Activated T-helper 9 cell treated with anti-CD3 and anti-CD28 coated beads, Interleukin-2, amount 50 U/mL, for 16 hours (primary cell): ENCODE measurements at regions not wholly inside any gene's neighbourhood (a gene's known extent, or its start where the extent isn't known, plus 50 kb on each side); places are given as distances from the start of the nearest gene placed in this dataset.
"Not testable (repeated sequence)": the region's sequence is repeated elsewhere in the genome, so short reads cannot be mapped to it uniquely, and the experiment has no call there.

Source experiments
- DNase-seq: peaks from one replicate; pipeline ENCODE4 v3.0.0-alpha.2; 2020; ENCODE audit warnings: low read depth

DNA sequence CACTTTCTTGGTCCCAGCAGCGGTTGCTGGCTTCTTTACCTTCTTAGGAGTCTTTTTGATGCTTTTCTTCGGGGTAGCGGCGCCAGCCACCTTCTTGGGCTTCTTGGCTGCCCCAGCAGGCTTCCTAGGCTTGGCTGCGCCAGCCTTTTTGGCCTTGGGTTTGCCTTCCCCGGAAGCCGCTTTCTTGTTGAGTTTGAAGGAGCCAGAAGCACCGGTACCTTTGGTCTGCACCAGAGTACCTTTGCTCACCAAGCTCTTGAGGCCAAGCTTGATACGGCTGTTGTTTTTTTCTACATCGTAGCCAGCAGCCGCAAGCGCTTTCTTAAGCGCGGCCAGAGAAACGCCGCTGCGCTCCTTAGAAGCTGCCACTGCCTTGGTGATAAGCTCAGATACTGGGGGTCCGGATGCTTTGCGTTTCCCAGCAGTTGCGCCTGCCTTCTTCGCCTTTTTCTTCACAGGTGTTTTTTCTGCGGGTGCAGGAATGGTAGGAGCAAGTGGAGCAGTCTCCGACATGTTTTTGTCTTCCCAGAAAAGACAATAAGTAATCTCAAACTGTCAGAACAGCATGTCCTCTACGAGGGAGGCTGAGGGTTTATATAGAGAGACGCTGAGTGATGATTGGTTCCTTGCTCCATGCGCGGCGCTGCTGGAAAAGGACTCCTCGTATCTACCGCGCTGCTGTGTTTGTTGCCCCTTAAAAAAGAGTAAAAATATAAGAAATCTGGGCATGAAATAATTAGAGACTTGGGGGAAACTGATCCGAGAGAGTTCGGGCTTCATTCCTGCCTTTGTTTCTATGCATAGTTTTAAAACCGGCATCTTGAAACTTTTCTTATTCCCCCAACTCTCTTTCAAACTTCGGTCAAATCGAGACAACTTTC, 130.3 kb upstream of the BTN3A2 start:
- no peak for DNase-seq

DNA sequence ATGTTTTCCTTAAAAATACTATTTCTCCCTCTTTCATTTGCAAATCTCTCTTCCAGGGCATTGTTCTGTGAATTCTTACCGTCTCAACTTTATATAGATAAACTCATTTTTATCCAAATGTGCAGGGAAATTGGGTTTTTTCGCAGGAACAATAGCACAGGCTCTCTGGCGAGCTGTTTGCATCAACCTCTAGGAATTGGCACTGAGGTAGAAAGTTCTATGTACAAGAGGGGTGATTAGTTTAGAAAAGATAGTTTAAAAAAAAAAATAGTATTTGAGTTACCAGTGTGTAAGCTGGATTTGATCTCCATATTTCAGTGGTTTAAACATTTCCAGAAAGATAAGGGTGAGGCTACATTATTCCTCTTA, 129.7 kb upstream of the BTN3A2 start:
- no peak for DNase-seq

- not testable (repeated sequence) for DNase-seq
These were observed 125.6 kb upstream of the BTN3A2 start for GRCh38 chr6:26239415-26239814.

- no peak for DNase-seq
These were observed 124.6 kb upstream of the BTN3A2 start for GRCh38 chr6:26240157-26241032.

DNA sequence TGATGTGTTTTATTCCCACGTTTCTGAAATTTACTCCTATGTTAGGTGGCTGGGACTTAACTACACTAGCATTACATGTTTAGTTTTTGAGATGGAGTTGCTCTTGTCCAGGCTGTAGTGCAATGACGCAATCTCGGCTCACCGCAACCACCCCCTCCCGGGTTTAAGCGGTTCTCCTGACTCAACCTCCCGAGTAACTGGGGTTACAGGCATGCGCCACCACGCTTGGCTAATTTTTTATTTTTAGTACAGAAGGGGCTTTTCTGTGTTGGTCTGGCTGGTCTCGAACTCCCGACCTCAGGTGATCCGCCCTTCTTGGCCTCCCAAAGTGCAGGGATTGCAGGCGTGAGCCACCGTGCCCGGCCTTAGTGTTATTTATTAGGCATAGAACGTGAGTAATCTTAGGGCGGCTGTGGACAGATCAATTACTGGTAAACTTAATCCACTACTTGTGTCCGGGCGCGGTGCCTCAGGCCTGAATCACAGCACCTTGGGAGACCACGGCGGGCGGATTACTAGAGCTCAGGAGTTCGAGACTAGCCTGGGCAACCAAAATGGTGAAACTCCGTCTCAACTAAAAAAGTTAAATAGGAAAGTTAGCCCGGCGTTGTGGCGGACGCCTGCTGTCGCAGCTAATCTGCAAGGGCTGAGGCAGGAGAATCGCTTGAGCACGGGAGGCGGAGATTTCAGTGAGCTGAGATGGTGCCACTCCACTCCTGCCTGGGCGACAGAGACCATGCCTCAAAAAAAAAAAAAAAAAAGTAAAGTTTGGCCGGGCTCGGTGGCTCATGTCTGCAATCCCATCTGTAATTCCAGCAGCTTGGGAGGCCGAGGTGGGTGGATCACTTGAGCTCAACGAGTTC, 123.7 kb upstream of the BTN3A2 start:
- no peak for DNase-seq

DNA sequence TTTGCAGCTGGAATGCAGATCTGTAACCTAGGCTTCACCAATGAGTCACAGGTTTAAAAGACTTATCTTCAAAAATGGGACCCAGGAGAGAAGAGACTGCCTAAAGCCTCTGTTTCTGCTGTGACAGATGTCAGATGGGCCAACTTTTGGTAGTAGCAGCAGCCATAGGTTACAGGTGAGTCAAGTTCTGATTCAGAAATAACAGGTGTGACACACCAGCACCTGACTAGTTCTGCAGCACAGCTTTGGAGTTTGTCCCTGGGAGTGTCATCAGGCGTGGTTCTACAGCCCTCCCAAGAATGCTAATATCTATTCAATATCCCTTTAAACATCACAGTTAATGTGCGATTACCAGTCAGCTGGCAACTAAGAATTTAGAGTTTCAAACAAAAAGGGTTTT, 121.9 kb upstream of the BTN3A2 start:
- no peak for DNase-seq

- DNase-seq, result no peak
These were observed 121.2 kb upstream of the BTN3A2 start for GRCh38 chr6:26243752-26244151.

DNA sequence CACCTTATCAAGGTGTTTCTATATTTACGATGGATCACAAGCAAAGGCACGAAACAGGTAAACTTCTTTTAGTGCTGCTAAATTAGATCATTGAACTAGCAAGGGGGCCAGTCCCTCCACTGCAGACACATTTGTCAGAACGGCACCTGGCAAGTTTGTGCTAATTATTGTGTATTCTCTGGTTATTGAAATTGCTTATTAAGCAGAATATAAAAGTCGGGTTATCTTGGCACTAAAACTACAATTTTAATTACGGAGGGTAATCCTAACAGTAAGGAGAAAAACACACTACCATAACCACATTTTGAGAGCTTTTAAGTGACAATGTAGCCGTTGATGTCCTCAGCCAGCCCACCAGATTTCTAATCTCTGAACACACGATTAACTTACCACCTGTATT, 118.9 kb upstream of the BTN3A2 start:
- no peak for DNase-seq

GRCh38 chr6:26246553-26246952, 118.4 kb upstream of the BTN3A2 start:
- DNase-seq, result no peak

GRCh38 chr6:26249707-26249956, 115.4 kb upstream of the BTN3A2 start:
- DNase-seq, result no peak

DNA sequence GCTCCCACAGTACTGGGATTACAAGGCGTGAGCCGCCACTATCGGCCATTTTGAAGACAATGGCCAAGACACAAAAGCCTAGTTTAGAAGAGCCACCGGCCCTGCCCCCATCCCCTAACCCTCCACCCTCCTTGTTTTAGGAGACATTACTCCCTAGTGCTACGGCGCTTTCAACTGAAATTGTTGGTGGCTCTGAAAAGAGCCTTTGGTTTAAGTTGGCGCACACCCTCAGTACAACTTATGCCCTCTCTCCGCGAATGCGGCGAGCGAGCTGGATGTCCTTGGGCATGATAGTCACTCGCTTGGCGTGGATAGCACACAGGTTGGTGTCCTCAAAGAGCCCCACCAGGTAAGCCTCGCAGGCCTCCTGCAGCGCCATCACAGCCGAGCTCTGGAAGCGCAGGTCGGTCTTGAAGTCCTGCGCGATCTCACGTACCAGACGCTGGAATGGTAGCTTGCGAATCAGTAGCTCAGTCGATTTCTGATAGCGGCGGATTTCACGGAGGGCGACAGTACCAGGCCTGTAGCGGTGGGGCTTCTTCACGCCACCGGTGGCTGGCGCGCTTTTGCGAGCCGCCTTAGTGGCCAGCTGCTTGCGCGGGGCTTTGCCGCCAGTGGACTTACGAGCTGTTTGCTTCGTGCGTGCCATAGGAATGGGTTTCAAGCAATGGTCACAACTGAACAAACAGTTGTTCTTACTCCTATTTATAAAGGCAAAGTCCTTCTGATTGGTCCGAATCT, 114.9 kb upstream of the BTN3A2 start:
- no peak for DNase-seq

DNA sequence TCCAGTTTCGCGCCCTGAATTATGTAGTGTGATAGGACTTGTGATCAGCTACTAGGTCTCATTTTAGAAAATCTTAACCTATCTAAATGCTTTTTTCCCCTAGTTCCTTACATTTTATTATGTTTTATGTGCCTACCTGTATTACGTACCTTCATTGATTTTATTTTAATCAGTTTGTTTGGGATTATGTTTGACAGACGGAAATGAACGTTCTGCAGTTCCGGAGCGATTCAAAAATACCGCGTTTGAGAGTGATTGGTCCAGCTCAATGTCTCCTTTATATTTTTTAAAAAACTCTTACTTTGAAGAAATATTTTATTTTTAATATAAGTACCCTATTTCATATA, 114.3 kb upstream of the BTN3A2 start:
- DNase-seq, result no peak

DNA sequence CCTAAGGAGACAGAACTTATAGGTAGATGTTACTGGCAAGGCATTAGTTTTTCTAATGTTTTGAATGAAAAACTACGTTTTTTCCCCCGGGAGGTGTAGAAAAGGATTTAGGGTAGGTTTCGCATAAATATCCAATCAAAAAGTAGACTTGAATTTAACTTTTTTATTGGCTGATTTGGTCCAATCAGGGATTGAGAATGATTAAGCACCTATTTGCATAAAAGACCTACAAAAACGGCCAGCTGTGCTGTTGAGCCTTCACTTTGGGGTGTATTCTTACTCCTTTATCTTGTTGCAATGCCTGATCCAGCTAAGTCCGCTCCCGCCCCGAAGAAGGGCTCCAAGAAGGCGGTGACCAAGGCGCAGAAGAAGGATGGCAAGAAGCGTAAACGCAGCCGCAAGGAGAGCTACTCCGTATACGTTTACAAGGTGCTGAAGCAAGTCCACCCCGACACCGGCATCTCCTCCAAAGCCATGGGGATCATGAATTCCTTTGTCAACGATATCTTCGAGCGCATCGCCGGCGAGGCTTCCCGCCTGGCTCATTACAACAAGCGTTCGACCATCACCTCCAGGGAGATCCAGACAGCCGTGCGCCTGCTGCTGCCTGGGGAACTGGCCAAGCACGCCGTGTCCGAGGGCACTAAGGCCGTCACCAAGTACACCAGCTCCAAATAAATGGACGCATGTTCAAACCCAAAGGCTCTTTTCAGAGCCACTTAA, 113.5 kb upstream of the BTN3A2 start:
- no peak for DNase-seq

- DNase-seq, result no peak
These were observed 112.9 kb upstream of the BTN3A2 start for GRCh38 chr6:26252077-26252472.

GRCh38 chr6:26254724-26255123, 110.3 kb upstream of the BTN3A2 start:
- DNase-seq, result no peak

DNA sequence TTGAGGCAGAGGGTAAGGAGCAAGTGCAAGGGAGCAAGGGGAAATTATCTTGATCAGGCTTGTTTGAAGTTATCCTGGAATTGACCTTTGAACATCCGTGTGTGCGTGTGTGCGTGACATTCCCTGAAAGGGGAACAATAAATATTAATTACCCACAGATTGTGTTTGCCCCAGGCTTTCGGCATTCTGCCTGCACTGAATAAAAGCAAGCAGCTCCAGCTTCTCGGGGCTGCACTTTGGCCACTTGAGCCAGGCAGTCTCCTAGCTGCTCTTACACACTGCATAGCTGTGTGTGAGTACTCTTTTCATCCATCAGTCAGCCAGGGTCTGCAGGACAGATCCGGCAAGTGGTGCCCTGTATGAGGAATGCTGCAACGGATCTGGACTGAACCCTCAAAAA, 107.7 kb upstream of the BTN3A2 start:
- no peak for DNase-seq

DNA sequence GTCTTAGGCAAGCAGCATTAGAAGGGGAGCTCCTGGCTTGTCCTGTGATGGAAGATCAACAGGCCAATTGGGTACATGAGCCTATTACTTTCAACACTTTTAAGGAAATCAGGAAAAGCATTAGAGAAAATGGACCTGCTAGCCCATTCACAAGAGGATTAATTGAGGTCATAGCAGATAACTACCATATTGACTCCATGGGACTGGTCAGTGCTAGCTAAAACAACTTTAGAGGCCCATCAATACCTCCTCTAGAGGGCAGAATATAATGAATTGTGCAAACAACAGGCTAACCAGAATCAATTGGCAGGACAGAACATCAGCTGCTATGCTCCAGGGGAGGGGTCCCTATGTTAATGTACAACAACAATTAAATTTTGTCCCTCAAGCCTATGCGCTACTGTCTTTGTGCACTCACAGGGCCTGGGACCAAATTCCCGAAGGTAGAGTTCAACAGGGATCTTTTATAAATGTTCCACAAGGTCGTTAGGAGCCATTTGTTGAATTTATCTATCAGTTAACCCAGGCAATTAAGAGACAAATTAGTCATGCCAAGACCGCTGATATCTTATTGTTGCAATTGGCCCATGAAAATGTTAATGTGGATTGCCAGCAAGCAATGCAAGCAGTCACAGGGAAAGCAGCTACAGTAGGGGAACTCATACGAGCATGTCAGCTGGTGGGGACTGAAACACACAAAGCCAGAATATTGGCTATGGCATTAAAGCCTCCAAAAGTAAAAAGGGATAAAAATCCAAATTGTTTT, 106.6 kb upstream of the BTN3A2 start:
- no peak for DNase-seq

- DNase-seq, result no peak
These were observed 104.8 kb upstream of the BTN3A2 start for GRCh38 chr6:26260110-26260637.

- no peak for DNase-seq
These were observed 104.1 kb upstream of the BTN3A2 start for GRCh38 chr6:26260725-26261490.

DNA sequence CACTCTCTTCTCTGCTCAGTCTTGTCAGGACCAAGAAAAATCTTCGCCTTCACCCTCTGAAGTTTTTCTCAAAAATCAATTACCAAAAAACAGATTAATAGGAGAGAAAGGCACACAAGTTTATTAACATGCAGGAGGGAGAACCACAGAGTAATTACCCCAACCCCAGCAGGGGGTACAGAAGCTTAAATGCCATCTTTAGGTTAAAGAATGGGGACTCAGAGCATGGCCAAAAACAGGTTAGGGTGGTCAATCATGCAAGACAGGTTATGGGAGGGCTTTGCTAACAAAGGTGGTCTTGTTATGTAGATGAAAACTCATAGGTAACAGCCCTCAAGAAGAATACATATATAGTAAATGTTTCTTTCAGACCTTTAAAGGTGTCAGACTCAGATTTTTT, 100.5 kb upstream of the BTN3A2 start:
- DNase-seq, result no peak
